Fibroblast of mammary gland (primary cell): ENCODE measurements at regions not wholly inside any gene's neighbourhood (a gene's known extent, or its start where the extent isn't known, plus 50 kb on each side); places are given as distances from the start of the nearest gene placed in this dataset.
"Not testable (repeated sequence)": the region's sequence is repeated elsewhere in the genome, so short reads cannot be mapped to it uniquely, and the experiment has no call there.

Experiments
- DNase-seq: peaks from one replicate; pipeline ENCODE4 v3.0.0-alpha.2; 2010; ENCODE audit warnings: low read depth
- H3K4me3 ChIP-seq: 2 replicates; pipeline ENCODE4 v1.5.1; 2011; ENCODE audit warnings: low read depth, mild to moderate bottlenecking, low read length, moderate library complexity; ENCODE audit not compliant: control insufficient read depth
- CTCF ChIP-seq: conservative IDR thresholded peaks from 2 replicates; pipeline ENCODE4 v1.5.1; 2011; ENCODE audit warnings: low read depth, low read length, inconsistent platforms; ENCODE audit not compliant: control insufficient read depth, insufficient read depth

DNA sequence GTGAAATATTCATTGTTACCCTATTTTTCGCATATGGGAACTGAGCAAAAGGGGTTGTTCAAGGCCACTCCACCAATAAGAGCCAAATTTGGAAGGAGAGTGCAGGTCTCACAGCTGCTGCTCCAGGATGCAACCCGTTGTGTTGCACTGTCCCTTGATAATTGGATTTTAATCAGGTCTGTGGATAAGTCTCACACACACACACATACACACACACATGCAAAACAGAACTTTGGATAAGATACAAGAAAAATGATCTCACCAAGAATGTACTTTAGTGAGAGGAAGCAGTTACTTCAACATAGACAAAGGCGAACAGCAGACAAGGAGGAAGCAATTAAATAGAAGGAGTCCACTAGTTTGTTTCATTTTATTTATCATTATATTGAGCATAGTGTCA is 127.3 kb upstream of the EDNRB start:
- TF ChIP-seq CTCF, result no peak
- DNase-seq, result peak; percentile 17
- H3K4me3 ChIP-seq, result no peak overlapping the region

GRCh38 chr13:78041366-78041765 is 122.7 kb upstream of the EDNRB start:
- H3K4me3 ChIP-seq, DNase-seq: not testable (repeated sequence)

- no peak overlapping the region for H3K4me3 ChIP-seq
- DNase-seq, result no peak
- no peak for TF ChIP-seq CTCF
These were observed 121.7 kb upstream of the EDNRB start for GRCh38 chr13:78040205-78040830.

- no peak overlapping the region for H3K4me3 ChIP-seq
- no peak for DNase-seq
- TF ChIP-seq CTCF, result no peak
These were observed 118.2 kb upstream of the EDNRB start for GRCh38 chr13:78036841-78037240.

GRCh38 chr13:78035500-78035899 is 116.9 kb upstream of the EDNRB start:
- TF ChIP-seq CTCF, result no peak
- no peak overlapping the region for H3K4me3 ChIP-seq
- no peak for DNase-seq

DNA sequence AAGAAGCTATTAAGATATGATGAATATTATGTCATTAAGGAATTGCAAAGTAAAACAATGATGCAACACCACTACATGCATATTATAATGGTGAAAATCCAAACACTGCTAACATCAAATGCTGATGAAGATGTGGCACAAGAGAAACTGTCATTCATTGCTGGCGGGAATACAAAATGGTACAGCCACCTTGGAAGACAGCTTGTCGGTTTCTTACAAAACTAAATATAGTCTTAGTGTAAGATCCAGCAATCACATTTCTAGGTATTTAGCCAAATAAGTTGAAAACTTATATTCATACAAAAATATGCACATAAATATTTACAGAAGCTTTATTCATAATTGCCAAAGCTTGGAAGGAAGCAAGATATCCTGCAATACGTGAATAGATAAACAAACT is 114.9 kb upstream of the EDNRB start:
- no peak overlapping the region for H3K4me3 ChIP-seq
- no peak for DNase-seq
- TF ChIP-seq CTCF, result no peak

DNA sequence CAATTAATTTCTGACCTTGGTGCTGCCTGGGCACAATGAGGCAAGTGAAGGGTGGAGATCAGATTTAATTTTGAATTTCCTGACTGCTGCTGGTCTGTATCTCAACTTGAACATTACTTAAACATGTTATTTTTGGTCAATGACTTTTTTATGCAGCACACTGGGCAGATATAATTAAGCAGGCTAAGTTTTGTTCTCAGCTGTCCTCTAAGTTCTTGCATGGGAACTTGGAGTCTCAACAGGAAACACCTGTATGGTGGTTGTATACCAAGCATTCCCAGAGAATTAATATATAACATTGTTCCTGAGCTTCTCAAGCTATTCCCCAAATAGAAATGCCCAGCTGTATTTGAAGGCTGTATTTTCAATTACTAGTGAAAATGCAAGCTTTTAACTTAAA is 113.5 kb upstream of the EDNRB start:
- no peak overlapping the region for H3K4me3 ChIP-seq
- no peak for DNase-seq
- no peak for TF ChIP-seq CTCF
